ENCODE measurements at regions not wholly inside any gene's neighbourhood (a gene's known extent, or its start where the extent isn't known, plus 50 kb on each side); places are given as distances from the start of the nearest gene placed in this dataset.

GRCh38 chr4:130147641-130148040 is 1051.7 kb downstream of the C4orf33 start:
- H3K27ac ChIP-seq, result no peak overlapping the region
- CTCF ChIA-PET, result interaction anchor here (0.5 to 0.6 kb wide), 2 partner anchors 30 to 68 kb away, joined by 3 read pairs; no protein-coding TSS in a partner anchor
- DNase-seq (ENCODE audit: low spot score), result no peak
- POLR2A ChIA-PET (ENCODE audit: low non-redundant PET), result no interaction called here
- TF ChIP-seq CTCF (conservative IDR thresholded peaks at IDR 0.05; ENCODE audit: low read depth), result no peak

- H3K27ac ChIP-seq, result no peak overlapping the region
- POLR2A ChIA-PET (ENCODE audit: low non-redundant PET), result no interaction called here
- CTCF ChIA-PET, result interaction anchor here (0.6 kb wide), 2 partner anchors 12 to 21 kb away, joined by 3 read pairs; no protein-coding TSS in a partner anchor
- DNase-seq (ENCODE audit: low spot score), result no peak
- no peak for TF ChIP-seq CTCF (conservative IDR thresholded peaks at IDR 0.05; ENCODE audit: low read depth)
These were observed 1058.9 kb downstream of the C4orf33 start for GRCh38 chr4:130154901-130155300.

- ChIA-PET POLR2A (ENCODE audit: low non-redundant PET) (no interaction called here), CTCF (no interaction called here)
- DNase-seq (ENCODE audit: low spot score), result no peak
- TF ChIP-seq CTCF (conservative IDR thresholded peaks at IDR 0.05; ENCODE audit: low read depth), result no peak
- no peak overlapping the region for H3K27ac ChIP-seq
These were observed 1067.7 kb downstream of the C4orf33 start for GRCh38 chr4:130163701-130164100.

GRCh38 chr4:130165381-130165780 is 1069.4 kb downstream of the C4orf33 start:
- H3K27ac ChIP-seq, result no peak overlapping the region
- TF ChIP-seq CTCF (conservative IDR thresholded peaks at IDR 0.05; ENCODE audit: low read depth), result no peak
- no peak for DNase-seq (ENCODE audit: low spot score)
- POLR2A ChIA-PET (ENCODE audit: low non-redundant PET), result no interaction called here
- CTCF ChIA-PET, result no interaction called here

- H3K27ac ChIP-seq, result no peak overlapping the region
- no peak for TF ChIP-seq CTCF (conservative IDR thresholded peaks at IDR 0.05; ENCODE audit: low read depth)
- CTCF ChIA-PET, result no interaction called here
- POLR2A ChIA-PET (ENCODE audit: low non-redundant PET), result no interaction called here
- DNase-seq (ENCODE audit: low spot score), result no peak
These were observed 1076.2 kb downstream of the C4orf33 start for GRCh38 chr4:130172156-130172555.

- DNase-seq (ENCODE audit: low spot score), result no peak
- no peak overlapping the region for H3K27ac ChIP-seq
- POLR2A ChIA-PET (ENCODE audit: low non-redundant PET), result no interaction called here
- TF ChIP-seq CTCF (conservative IDR thresholded peaks at IDR 0.05; ENCODE audit: low read depth), result no peak
- CTCF ChIA-PET, result interaction anchor here (0.6 kb wide), 1 partner anchor 252 kb away, joined by 4 read pairs; no protein-coding TSS in a partner anchor
These were observed 1082.2 kb downstream of the C4orf33 start for GRCh38 chr4:130178106-130178505.

- H3K27ac ChIP-seq, result no peak overlapping the region
- CTCF ChIA-PET, result no interaction called here
- DNase-seq (ENCODE audit: low spot score), result no peak
- TF ChIP-seq CTCF (conservative IDR thresholded peaks at IDR 0.05; ENCODE audit: low read depth), result no peak
- POLR2A ChIA-PET (ENCODE audit: low non-redundant PET), result no interaction called here
These were observed 1087.1 kb downstream of the C4orf33 start for GRCh38 chr4:130183096-130183495.
